GM23338 (cell line): ENCODE measurements at regions not wholly inside any gene's neighbourhood (a gene's known extent, or its start where the extent isn't known, plus 50 kb on each side); places are given as distances from the start of the nearest gene placed in this dataset.

Source experiments
- CREB1 ChIP-seq: fragments of 250-450 bp; sonication (Bioruptor Pico); IDR thresholded peaks from 2 replicates; pipeline ENCODE4 v1.5.0; 2020; ENCODE audit warnings: low read depth, mild to moderate bottlenecking, moderate library complexity
- CTCF ChIP-seq, 2 experiments: fragments of 200-600 bp in 1 of 2; sonication (generic) in 1 of 2; conservative IDR thresholded peaks; 2 replicates each; pipeline versions ENCODE4 v1.5.1 to v1.6.1; 2016 to 2017; ENCODE audit warnings: antibody characterized with exemption in 2 of 2, low read depth in 2 of 2, mild to moderate bottlenecking in 2 of 2, moderate library complexity in 1 of 2
- ETS1 ChIP-seq: IDR thresholded peaks from 2 replicates; pipeline ENCODE4 v1.6.1; 2016; ENCODE audit warnings: antibody characterized with exemption
- EZH2 ChIP-seq: fragments of 200-600 bp; sonication (generic); IDR thresholded peaks from one replicate; pipeline ENCODE4 v1.8.0; 2017; ENCODE audit warnings: antibody characterized with exemption, mild to moderate bottlenecking, low read depth; ENCODE audit not compliant: unreplicated experiment
- EZH2phosphoT487 ChIP-seq: fragments of 200-600 bp; sonication (generic); IDR thresholded peaks from one replicate; pipeline ENCODE4 v1.8.1; 2018; ENCODE audit warnings: antibody characterized with exemption; ENCODE audit not compliant: unreplicated experiment
- JUNB ChIP-seq: IDR thresholded peaks from one replicate; pipeline ENCODE4 v1.6.1; 2016; ENCODE audit warnings: antibody characterized with exemption; ENCODE audit not compliant: unreplicated experiment
- POLR2AphosphoS5 ChIP-seq: IDR thresholded peaks from 2 replicates; pipeline ENCODE4 v1.6.1; 2016; ENCODE audit warnings: antibody characterized with exemption, low read depth
- REST ChIP-seq: IDR thresholded peaks from one replicate; pipeline ENCODE4 v1.6.1; 2018; ENCODE audit warnings: antibody characterized with exemption; ENCODE audit not compliant: unreplicated experiment
- STAT1 ChIP-seq: IDR thresholded peaks from one replicate; pipeline ENCODE4 v1.6.1; 2016; ENCODE audit warnings: antibody characterized with exemption; ENCODE audit not compliant: unreplicated experiment
- ZNF114 ChIP-seq: fragments of 250-450 bp; sonication (Bioruptor Pico); IDR thresholded peaks from 2 replicates; pipeline ENCODE4 v1.5.0; 2020; ENCODE audit warnings: mild to moderate bottlenecking, moderate library complexity
- ZNF331 ChIP-seq: fragments of 250-450 bp; sonication (Bioruptor Pico); IDR thresholded peaks from 2 replicates; pipeline ENCODE4 v1.5.0; 2020; ENCODE audit warnings: low read depth, mild to moderate bottlenecking, moderate library complexity
- ZNF462 ChIP-seq: fragments of 250-450 bp; sonication (Bioruptor Pico); IDR thresholded peaks from 2 replicates; pipeline ENCODE4 v1.5.0; 2020; ENCODE audit warnings: mild to moderate bottlenecking, moderate library complexity

- TF ChIP-seq CTCF (conservative IDR thresholded peaks at IDR 0.05; ENCODE audit: low read depth in 2 of 2): no peak
- TF ChIP-seq POLR2AphosphoS5: no peak
- no peak for TF ChIP-seq REST
- TF ChIP-seq EZH2: no peak
- TF ChIP-seq ZNF114 (CRISPR knock-in tag): no peak
- TF ChIP-seq CREB1 (CRISPR knock-in tag): no peak
- no peak for TF ChIP-seq ZNF462
- TF ChIP-seq EZH2phosphoT487: no peak
- no peak for TF ChIP-seq JUNB
- no peak for TF ChIP-seq STAT1
- no peak for TF ChIP-seq ZNF331 (CRISPR knock-in tag)
- TF ChIP-seq ETS1: no peak
Measured at GRCh38 chr12:30569426-30569825, 126.2 kb downstream of the IPO8 start.
